C1 segment of cervical spinal cord (tissue), 14 donors: ENCODE measurements at regions not wholly inside any gene's neighbourhood (a gene's known extent, or its start where the extent isn't known, plus 50 kb on each side); places are given as distances from the start of the nearest gene placed in this dataset.

ENCODE experiments used
- DNase-seq, 14 donors: peaks; one replicate each; lab custom pipeline; 2025; lab: John Stamatoyannopoulos, UW

DNA sequence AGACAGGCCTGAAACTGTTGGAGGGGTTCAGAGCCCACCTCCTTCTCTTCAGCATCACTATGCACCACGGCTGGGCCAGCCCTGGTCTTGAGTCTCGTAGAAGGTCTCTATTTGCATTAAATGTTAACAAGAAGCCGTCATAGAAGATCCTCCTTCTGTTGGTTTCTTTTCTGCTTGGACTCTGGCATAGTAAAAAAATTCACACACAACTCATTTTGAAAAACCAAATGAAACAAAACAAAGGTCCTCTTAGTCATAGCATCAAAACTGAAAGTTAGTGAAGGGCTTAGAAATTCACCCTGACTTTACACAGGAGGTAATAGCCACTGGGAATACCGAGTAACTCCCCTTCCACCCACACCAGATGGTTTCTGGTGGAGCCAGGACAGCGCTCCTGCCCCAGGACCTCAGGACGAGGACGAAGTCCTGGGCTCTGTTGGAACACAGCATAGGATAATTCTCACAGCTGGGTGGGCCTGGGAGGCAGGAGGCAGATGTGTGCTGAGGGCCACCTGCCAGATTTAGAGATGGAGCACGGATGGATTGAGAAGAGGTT lies 248.4 kb upstream of the KLF6 start:
- no peak for DNase-seq

GRCh38 chr10:4029866-4030265 lies 244.9 kb upstream of the KLF6 start:
- DNase-seq, result no peak

DNA sequence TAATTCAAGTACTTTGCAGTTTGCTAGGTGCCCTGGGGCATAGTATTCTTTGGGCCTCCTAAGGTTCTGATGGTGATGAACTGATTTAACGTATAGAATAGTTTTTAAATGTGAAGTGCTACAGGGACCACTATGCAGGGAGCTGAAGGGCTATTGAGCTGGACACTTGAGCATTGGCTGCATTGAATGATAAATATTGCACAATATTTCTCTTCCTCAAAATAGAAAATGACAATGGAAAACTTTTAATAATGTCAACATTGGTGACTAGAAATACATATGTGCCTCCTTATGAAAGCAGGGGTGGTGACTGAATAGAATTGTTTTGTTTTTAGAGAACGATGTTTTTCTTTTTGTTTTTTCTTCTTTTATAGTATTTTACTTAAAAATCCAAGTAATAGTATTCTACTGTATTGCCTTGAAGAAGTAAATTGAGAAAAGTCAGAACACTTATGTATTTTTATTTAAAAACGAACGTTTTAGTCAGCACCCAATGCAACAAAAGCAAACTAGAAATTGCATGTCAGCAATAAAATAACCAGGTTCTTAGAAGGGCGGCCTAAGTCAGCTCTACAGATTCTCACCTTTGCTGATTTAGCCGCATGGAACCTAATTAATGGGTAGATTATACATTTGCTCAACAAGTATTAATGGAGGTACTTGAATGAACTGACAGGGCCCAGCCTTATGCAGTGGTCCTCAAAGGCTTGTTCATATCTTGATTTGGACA lies 244.0 kb upstream of the KLF6 start:
- no peak for DNase-seq

DNA sequence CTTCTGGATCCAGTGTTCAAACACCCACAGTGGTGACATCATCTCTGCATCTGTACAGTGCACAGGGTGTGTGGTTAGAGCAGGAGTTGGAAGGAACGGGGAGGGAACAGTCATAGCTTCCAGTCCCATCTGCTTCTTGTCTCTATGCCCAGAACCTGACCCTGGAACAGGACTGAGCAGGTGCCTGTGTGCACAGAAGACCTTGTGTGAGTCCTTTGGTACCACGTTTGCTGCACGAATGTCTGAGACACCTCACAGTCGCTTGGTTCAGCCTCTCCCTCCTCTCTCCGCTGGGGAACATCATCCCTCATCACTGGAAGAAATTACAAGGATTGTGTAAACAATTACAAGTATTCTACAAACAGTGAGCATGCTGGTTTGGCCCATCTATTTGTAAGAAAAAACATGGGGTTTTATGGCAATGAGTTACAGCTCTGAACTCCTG lies 243.0 kb upstream of the KLF6 start:
- no peak for DNase-seq

DNA sequence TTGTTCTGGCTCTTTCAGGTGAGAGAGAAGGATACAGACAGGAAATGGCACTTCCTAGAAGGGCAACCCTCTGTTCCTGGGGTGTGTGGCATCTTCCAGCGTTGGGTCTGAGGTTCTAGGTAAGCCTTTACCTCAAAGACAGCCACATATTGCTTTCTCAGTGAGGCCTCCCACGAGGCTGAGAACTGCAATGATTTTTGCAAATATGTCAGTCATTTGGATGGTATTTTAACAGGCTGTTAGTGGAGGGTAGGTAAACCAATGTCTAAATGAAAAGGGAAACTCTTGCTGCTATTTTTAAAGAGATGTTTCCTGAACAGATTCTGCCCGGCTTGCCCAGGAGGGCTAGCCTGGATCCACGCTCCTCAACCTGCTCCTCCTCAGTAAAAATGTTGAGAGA lies 240.3 kb upstream of the KLF6 start:
- no peak for DNase-seq

DNA sequence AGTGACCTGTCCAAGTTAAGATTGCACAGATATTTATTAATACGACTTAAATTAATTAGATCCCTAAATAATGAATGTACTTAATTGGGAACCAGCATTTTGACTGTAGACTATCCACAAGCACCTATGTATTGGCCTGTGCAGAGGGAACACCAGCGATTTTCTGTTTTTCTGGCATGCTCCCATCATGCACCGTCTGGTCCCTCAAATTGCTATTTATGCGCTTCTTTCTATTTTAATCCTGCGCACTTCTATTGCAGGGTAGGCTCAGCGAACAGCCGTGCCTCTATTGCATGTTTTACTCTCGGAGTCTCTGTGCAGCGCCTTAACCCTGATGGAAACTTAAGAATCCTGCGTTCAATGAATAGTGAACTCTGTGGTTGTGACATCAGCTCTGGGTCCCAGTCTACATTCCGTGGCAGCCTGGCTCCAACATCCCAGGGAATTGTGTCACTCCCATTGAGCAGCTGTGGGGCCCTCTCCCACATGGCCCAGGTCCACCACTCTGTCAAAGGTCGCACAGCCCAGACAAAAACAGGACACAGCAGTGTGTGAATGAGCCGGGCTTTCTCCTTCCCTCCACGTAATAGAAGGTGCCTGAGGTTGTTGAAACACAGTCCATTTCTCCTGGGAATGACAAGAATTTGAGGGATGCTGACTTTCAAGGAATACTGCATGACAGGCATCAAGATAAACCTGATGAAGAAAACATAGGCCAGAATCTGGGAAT lies 239.7 kb upstream of the KLF6 start:
- peak in 1 of 14 donors; percentile 1 for DNase-seq

GRCh38 chr10:4024027-4024426 lies 239.0 kb upstream of the KLF6 start:
- no peak for DNase-seq

DNA sequence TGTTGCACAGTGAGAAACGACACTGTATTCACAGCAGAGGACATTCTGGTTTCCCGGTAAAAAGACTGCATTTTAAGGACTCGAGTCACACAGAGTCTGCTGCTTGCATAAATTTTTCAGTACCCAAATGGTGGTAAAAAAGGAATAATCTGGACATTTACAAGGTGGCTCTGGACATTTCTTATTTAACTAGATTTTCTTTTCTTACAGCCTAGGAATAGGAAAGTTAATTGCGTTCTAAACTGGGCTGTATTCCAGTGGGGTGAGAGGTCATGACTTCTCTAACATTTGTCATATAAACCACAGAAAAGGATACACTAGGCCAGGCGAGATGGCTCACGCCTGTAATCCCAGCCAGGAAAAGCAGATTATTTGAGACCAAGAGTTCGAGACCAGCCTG lies 237.5 kb upstream of the KLF6 start:
- no peak for DNase-seq

DNA sequence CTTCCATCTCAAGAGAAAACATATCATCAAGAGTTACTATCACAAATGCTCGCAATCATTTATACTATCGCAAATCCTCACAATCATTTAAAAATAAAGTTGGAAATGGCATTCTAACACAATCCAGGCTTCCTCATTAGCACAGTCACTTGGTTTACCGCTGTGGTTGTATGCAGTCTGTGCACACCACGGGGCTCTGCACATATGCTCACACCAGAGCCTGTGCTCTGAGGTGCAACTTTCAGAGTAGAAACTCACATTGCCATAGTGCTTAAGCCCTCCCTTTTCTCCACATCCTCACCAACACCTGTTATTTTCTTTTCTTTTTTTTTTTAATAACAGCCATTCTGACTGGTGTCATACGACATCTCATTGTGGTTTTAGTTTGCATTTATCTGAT lies 235.6 kb upstream of the KLF6 start:
- DNase-seq, result no peak

DNA sequence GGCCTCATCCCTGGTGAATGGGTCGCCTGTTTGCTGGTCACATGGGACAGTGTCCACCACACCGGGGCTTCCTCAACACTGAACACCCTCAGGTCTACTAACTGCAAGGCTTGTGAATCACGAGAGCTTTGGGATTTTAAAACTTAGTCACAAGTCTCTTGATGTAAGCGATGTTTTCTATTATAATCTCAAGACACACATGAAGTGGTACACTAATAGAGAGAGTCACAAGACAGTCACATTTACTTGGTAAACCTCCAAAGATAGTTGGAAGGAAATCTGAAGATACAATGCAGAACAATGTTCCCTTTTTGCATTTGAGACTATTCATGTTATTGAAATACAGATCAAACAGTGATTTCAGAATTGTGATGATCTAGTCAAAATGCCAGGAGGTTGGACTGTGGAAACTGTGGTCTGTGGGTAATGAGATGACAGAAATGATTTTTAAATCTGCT lies 233.1 kb upstream of the KLF6 start:
- no peak for DNase-seq

DNA sequence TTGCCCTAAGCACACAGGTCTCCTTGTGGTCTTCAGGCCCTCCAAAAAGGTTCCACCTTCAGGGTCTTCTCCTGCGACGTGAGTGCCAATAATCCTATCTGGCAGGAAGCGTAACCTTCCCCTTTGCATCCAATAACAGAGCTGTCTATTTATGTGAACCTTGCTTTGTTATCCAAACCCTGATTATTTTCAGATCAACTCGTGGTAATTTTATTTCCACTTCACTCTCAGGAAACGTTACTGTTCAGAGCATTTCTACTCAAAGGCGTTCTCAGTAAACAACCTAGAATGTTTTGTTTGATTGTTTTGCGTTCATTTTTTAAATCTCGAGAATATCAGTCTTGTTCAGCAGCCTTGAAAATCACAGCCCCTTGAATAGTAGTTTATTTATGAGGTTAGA lies 232.3 kb upstream of the KLF6 start:
- DNase-seq, result no peak

DNA sequence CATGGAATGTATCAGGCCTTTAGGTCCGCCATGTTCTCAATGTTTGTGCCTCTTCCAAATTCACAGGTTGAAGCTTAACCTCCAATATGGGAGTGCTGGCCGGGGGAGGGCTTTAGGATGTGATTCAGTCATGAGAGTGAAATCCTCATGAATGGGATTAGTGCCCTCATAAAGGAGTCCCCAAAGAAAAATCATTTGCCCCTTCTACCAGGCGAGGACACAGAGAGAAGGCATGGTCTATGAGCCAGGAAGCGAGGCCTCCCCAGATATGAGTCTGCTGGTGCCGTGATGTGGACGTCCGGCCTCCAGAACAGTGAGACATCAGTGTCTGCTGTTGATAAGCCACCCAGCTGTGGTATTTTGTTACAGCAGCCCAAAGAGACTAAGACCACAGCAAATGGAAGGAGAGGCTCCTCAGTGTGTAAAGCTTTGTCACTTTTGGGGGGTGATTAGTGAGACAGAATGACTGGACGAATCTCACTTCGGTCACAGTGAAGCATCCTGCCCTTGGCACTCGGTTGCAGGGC lies 231.3 kb upstream of the KLF6 start:
- DNase-seq, result no peak

DNA sequence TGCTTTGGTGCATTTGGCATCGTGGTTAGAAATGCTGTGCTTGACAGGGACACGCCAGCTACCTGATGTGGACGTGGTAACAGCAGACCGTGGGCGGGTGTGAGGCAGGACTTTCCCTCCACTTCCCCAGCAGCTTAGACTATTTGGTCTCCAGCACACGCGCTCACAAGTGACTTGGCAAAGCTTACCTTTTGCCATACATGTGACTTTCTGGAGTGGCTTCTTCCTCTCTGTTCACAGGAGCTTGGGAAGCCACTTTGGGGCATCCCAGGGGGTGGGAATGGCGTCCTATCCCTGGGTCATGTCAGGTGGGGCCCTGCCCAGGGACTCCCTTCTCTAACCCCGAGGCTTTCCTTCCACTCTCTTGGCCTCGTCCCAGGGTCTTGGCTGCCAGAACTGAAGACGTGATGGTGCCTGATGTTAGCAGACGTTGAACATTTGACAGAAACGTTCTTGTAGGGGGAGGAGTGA lies 228.7 kb upstream of the KLF6 start:
- DNase-seq, result no peak

DNA sequence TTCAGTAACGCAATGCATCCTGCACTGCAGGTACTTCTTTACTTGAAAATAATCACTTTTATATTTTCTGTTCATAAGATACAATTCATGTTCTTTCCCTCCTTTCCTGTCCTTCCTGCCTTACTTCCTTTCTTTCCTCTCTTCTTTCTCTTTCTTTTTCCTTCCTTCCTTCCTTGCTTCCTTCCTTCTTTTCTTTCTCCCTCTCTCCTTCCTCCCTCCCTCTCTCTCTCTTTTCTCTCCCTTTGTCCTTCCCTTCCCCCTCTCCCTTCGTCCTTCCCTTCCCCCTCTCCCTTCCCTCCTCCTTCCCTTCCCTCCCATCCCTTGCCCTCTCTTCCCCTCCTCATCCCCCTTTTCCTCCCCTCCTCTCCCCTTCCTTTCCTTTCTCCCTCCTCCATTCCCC lies 227.8 kb upstream of the KLF6 start:
- no peak for DNase-seq

DNA sequence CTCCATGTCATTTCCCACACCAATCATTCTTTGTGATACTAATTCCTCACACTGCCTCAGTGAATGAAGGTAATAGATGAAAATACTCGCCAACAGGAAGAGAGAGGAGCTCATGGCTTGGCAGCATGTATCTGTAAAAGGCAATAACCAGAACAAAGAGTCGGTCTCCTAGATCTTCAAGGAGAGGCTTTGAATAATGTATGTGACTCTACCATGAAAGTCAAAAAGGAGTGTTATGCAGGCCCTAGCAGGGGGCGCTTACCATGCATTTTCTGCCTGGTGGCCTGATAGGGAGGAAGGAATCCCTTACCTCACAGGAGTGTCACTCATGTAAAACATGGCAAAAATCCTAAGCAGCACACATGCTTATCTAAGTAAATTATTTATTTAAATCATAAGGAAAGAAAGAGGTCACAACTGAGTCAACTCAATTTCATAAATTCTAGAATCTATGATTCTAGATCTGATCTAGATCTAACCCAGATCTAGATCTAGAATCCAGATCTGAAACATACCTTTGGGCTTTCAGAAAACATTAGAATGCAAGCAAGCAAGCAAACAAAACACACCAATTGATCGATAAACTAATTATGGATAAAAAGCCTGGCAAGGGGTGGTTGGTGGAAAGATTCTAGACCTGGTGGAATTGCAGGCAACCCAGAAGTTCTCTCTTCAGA lies 226.3 kb upstream of the KLF6 start:
- DNase-seq, result no peak

- DNase-seq, result no peak
Observed at GRCh38 chr10:4008676-4009382, 223.8 kb upstream of the KLF6 start.

DNA sequence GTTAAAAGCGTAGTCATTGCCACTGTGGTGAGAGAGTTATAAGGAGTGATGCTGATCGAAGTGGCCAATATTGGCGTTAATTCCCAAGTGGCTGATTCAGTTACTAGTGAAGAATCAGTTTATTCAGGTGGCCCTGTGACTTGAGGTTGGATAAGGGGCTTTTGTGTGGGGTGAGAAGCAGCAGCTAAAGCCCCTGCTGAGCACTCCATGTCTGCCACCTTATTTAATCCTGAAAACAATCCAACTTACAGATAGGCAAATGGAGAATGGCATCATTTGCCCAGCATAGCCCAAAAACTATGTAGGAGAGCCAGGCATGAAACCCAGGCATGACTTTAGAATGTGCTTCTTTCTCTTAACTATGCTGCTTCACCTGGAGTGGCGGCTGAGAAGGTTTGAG lies 222.8 kb upstream of the KLF6 start:
- no peak for DNase-seq

GRCh38 chr10:4006858-4007257 lies 221.8 kb upstream of the KLF6 start:
- no peak for DNase-seq

- peak in 2 of 14 donors; percentile 4 to 10 for DNase-seq
Observed at GRCh38 chr10:4006051-4006450, 221.0 kb upstream of the KLF6 start.

- no peak for DNase-seq
Observed at GRCh38 chr10:4004990-4005389, 220.0 kb upstream of the KLF6 start.

DNA sequence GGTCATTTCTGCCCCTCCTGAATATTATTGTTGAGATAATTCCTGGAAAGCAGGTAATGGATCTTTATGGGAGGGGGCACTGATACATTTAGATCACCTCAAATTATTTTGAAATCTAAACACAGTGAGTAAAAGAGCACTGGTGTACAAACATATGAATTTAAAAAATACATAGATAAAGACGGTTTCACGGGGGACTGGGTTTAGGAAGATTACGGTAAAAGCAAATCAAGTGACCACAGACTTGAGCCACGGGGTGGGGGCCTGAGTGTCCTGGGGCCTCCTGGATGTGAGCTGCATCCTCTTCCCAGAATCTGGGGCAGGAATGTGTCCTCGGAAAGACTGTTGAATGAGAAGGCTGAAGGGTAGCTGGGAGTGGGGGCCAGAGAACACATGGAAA lies 219.1 kb upstream of the KLF6 start:
- no peak for DNase-seq
